Spleen (tissue), 7 donors: ENCODE measurements at regions not wholly inside any gene's neighbourhood (a gene's known extent, or its start where the extent isn't known, plus 50 kb on each side); places are given as distances from the start of the nearest gene placed in this dataset.

ENCODE experiments used
- CTCF ChIP-seq, 11 experiments: fragments of 200-600 bp in 7 of 11; fragments of 450-650 bp in 4 of 11; sonication (generic) in 4 of 11; IDR thresholded peaks in 8 of 11; conservative IDR thresholded peaks in 3 of 11; 1 replicate in 7 of 11; 2 replicates in 4 of 11; pipeline versions ENCODE4 v1.4.0 to v1.8.0; 2016 to 2021; ENCODE audit warnings: antibody characterized with exemption in 11 of 11, inconsistent platforms in 4 of 11, mild to moderate bottlenecking in 1 of 11
- POLR2A ChIP-seq, 3 donors: fragments of 450-650 bp; IDR thresholded peaks; one replicate each; pipeline ENCODE4 v1.5.1; 2017; ENCODE audit warnings: antibody characterized with exemption in 3 of 3, mild to moderate bottlenecking in 1 of 3
- POLR2AphosphoS5 ChIP-seq, 3 donors: sonication (generic); formaldehyde crosslinking; IDR thresholded peaks; one replicate each; pipeline ENCODE4 v1.5.1; 2017; ENCODE audit warnings: antibody characterized with exemption in 3 of 3
- donor health status: DM: no; HTN: no; CAD: no; lungs with moderate emphysema.
- donor health status: DM: no; HTN: no; CAD: no.
- donor health status: DM: no; HTN: no; CAD: no.

GRCh38 chr1:78722521-78722920, 72.9 kb downstream of the IFI44 start:
- no peak for TF ChIP-seq CTCF (IDR thresholded peaks at IDR 0.05 in 8 of 11, conservative IDR thresholded peaks at IDR 0.05 in 3 of 11)
- no peak for TF ChIP-seq POLR2A (IDR thresholded peaks at IDR 0.05)
- no peak for TF ChIP-seq POLR2AphosphoS5 (IDR thresholded peaks at IDR 0.05)
